ENCODE measurements at regions not wholly inside any gene's neighbourhood (a gene's known extent, or its start where the extent isn't known, plus 50 kb on each side); places are given as distances from the start of the nearest gene placed in this dataset.

DNA sequence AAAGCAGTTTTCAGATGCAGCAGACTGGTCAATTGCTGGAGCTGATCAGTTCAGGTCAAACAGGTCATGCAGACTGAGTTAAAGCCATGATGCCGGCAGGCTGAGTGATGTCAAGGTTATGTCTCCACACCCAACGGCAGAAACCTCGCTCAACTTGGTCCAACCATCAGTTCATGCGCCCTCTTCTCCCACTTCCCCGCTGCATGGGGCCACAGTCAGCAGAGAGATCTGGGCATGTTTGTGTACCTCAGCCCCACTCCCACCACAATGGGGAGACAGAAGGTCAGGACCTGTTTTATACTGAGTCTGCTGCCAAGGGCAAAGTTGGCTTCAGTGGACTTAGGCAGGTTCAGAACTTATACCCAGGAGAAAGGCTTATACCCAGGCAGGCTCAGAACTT, 118.7 kb downstream of the TRIM29 start:
- Histone ChIP-seq H3K9me3 (replicated peaks; ENCODE audit: control insufficient read depth, low read depth, low read length) (no peaks in the 10 kb centered on the region), H3K27me3 (ENCODE audit: control insufficient read depth, insufficient read depth, low read length) (peaks cover 7% of the 10 kb centered on the region), H3K4me1 (ENCODE audit: control insufficient read depth, insufficient read depth, low read length) (peaks cover 8% of the 10 kb centered on the region), H3K4me3 (ENCODE audit: low read length) (no peak overlapping the region), H3K27ac (ENCODE audit: low read length) (no peak overlapping the region), H3K36me3 (ENCODE audit: control insufficient read depth, insufficient read depth, low read length) (no peaks in the 10 kb centered on the region)
- WGBS (ENCODE audit: insufficient coverage), result 86% methylated on average over 3 of the region's 5 CpGs
- no peak for DNase-seq

DNA sequence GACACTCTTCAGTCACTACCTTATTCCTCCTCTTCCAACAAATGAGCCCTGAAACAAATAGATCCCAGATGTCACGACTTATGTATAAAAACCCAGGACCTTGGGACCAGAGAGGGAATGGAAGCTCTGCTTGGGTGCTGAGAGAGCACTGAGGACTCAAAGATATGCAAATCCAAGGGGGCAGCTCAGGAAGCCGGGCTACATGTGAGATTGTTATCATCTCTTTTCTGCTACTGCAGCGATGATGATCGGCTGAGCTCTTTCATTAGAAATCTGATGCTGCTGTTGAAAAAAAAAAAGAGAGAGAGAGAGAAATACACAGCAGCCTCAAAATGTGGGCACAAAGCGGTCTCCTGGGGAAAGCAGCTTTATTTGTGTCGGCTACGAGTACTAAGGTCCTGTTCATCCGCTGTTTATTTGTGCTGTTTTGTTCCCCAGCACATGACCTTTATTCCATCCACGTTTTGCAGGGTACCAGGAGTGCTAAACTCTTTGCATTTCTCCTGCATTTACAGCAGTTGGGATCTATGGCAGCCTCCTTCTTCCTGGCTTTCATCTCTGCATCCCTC, 120.2 kb downstream of the TRIM29 start:
- Histone ChIP-seq H3K4me1 (ENCODE audit: control insufficient read depth, insufficient read depth, low read length) (peaks cover 23% of the 10 kb centered on the region), H3K9me3 (replicated peaks; ENCODE audit: control insufficient read depth, low read depth, low read length) (no peaks in the 10 kb centered on the region), H3K36me3 (ENCODE audit: control insufficient read depth, insufficient read depth, low read length) (no peaks in the 10 kb centered on the region), H3K4me3 (ENCODE audit: low read length) (no peak overlapping the region), H3K27me3 (ENCODE audit: control insufficient read depth, insufficient read depth, low read length) (peaks cover 12% of the 10 kb centered on the region), H3K27ac (ENCODE audit: low read length) (no peak overlapping the region)
- DNase-seq, result no peak
- 12% methylated on average over 7 of the region's 9 CpGs for WGBS (ENCODE audit: insufficient coverage)

DNA sequence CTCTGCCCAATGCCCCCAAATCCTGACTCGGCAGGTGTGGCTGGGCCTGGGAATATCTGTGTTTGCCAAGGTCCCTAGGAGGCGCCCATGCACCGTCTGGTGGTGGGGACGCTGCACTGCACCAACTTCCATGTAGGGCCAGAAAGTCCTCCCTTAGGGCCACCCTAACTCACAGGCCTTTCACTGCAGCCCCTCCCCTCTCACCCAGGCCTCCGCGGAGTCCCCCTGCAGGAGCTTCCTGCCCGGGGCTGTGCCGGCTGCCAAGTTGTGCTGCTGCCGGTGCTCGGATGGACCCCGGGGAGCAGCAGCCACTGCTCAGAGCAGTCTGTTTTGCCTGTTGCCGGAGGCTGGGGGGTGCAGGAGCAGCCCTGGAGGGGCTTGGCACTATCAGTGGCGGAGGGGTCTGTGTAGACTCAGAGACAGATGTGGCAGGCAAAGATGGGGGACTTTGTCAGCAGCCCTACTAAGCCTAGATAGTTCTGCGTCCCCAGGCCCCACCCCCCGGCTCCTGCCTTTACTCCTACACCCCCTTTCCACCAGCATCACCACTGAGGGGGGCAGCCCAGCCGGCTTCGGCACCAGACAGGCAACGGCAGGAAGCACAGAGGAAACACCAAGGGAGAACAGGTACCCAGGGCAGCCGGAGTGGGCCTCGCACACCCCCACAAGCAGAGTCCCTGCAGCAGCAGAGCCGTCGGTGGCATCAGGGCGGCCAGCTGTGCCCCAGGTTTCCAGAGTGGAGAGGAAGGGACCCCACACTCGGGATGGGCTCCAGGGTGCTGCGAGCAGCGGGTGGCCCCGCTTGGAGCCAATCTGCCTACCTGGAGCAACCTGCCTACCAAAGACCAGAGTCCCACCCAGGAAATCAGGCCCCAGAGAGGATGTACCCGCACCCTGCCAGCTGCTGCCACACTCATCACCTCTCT, 124.3 kb downstream of the TRIM29 start:
- Histone ChIP-seq H3K36me3 (ENCODE audit: control insufficient read depth, insufficient read depth, low read length) (no peaks in the 10 kb centered on the region), H3K27me3 (ENCODE audit: control insufficient read depth, insufficient read depth, low read length) (peaks cover 22% of the 10 kb centered on the region), H3K4me1 (ENCODE audit: control insufficient read depth, insufficient read depth, low read length) (peaks cover 54% of the 10 kb centered on the region), H3K9me3 (replicated peaks; ENCODE audit: control insufficient read depth, low read depth, low read length) (no peaks in the 10 kb centered on the region), H3K27ac (ENCODE audit: low read length) (no peak overlapping the region), H3K4me3 (ENCODE audit: low read length) (no peak overlapping the region)
- 40% methylated on average over 21 of the region's 28 CpGs for WGBS (ENCODE audit: insufficient coverage)
- DNase-seq, result peak; percentile 68

DNA sequence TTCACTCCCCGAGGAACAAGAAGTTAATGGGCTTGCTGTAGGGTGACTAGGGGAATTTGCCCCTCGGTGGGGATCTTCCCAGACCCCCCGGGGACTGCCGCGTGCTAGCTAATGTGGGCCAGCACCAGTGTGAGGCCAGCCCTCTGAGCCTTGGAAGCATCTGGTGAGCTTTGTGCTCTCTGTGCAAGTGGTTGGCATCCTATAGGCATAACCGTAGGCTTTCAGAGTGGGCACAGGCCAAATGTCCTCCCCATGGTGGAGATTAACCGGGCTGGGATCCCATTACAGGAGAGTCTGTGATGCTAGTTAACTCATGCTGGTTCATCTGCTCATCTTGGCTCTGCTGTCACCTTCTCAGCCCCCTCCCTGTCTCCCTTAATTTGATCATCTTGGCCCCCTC, 125.7 kb downstream of the TRIM29 start:
- Histone ChIP-seq H3K9me3 (replicated peaks; ENCODE audit: control insufficient read depth, low read depth, low read length) (no peaks in the 10 kb centered on the region), H3K4me3 (ENCODE audit: low read length) (no peak overlapping the region), H3K27me3 (ENCODE audit: control insufficient read depth, insufficient read depth, low read length) (peaks cover 26% of the 10 kb centered on the region), H3K27ac (ENCODE audit: low read length) (no peak overlapping the region), H3K36me3 (ENCODE audit: control insufficient read depth, insufficient read depth, low read length) (no peaks in the 10 kb centered on the region), H3K4me1 (ENCODE audit: control insufficient read depth, insufficient read depth, low read length) (peaks cover 47% of the 10 kb centered on the region)
- DNase-seq, result peak; percentile 36
- 56% methylated on average over 6 of the region's 7 CpGs for WGBS (ENCODE audit: insufficient coverage)

DNA sequence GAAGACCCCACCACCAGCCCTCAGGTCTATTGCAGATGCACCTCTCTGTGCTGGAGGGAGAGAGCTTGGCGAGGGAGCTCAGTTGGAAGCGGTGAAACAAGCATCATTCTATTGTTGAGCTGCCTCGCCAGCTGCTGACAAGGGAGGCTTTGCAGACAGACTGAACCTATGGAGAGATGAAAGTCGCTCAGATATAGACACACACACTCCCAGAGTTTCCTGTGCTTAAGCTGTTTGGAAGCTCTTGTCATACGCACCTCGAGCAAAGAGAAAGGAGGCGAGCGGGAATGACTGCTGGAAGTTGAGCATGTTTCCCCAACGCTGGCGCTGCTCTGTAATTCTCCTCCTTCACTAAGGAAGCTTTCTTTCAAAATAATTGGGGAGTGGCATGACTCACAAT, 126.1 kb downstream of the TRIM29 start:
- WGBS (ENCODE audit: insufficient coverage), result no CpG with 5 or more reads among the region's 10 CpGs
- H3K9me3 ChIP-seq (replicated peaks; ENCODE audit: control insufficient read depth, low read depth, low read length), result no peaks in the 10 kb centered on the region
- no peak for DNase-seq
- H3K27ac ChIP-seq (ENCODE audit: low read length), result no peak overlapping the region
- H3K4me1 ChIP-seq (ENCODE audit: control insufficient read depth, insufficient read depth, low read length), result peaks cover 47% of the 10 kb centered on the region
- no peak overlapping the region for H3K4me3 ChIP-seq (ENCODE audit: low read length)
- no peaks in the 10 kb centered on the region for H3K36me3 ChIP-seq (ENCODE audit: control insufficient read depth, insufficient read depth, low read length)
- peaks cover 26% of the 10 kb centered on the region for H3K27me3 ChIP-seq (ENCODE audit: control insufficient read depth, insufficient read depth, low read length)

DNA sequence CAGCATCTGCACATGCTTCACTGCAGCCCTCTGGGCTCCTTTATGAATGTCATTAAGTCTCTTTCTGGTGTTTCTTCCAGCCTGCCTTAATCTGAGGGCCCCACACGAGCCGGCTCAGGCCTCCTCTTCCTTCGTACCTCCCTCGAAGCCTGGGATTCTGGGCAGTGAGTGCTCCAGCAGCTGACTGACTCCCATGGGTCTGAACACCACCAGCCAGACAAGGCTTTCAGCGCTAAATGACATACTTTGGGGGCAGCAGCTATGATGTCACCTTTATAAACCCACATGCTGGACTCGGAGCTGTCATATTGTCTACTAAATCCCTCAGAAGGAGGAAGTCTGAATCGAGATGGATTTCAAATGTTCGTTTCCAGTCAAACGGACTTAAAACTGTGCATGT, 127.1 kb downstream of the TRIM29 start:
- H3K4me3 ChIP-seq (ENCODE audit: low read length), result no peak overlapping the region
- H3K9me3 ChIP-seq (replicated peaks; ENCODE audit: control insufficient read depth, low read depth, low read length), result no peaks in the 10 kb centered on the region
- peaks cover 26% of the 10 kb centered on the region for H3K27me3 ChIP-seq (ENCODE audit: control insufficient read depth, insufficient read depth, low read length)
- H3K27ac ChIP-seq (ENCODE audit: low read length), result no peak overlapping the region
- no peaks in the 10 kb centered on the region for H3K36me3 ChIP-seq (ENCODE audit: control insufficient read depth, insufficient read depth, low read length)
- DNase-seq, result peak; percentile 27
- peaks cover 47% of the 10 kb centered on the region for H3K4me1 ChIP-seq (ENCODE audit: control insufficient read depth, insufficient read depth, low read length)
- 25% methylated on average over 8 of the region's 9 CpGs for WGBS (ENCODE audit: insufficient coverage)

DNA sequence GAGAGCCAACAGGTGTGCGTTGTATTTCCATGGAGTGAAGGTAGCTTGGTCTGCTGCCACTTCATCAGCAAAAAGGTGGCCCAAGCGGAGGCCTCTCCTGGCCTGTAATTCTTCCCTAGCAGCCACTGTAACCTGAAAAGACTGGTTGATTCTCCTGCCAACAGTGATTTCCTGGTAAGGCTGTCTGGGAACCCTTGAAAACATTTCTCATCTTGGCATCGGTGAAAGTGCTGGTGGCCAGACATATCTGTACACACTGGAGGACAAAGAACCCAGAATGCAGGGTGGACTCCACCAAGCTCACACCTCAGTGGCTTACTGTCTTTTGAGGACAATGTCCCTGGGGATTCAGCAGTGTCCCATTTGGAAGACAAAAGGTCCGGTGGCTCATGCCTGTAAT, 128.0 kb downstream of the TRIM29 start:
- H3K4me1 ChIP-seq (ENCODE audit: control insufficient read depth, insufficient read depth, low read length), result peaks cover 47% of the 10 kb centered on the region
- H3K27me3 ChIP-seq (ENCODE audit: control insufficient read depth, insufficient read depth, low read length), result peaks cover 24% of the 10 kb centered on the region
- DNase-seq, result no peak
- no peaks in the 10 kb centered on the region for H3K36me3 ChIP-seq (ENCODE audit: control insufficient read depth, insufficient read depth, low read length)
- H3K27ac ChIP-seq (ENCODE audit: low read length), result no peak overlapping the region
- H3K9me3 ChIP-seq (replicated peaks; ENCODE audit: control insufficient read depth, low read depth, low read length), result no peaks in the 10 kb centered on the region
- 75% methylated on average over 4 of the region's 4 CpGs for WGBS (ENCODE audit: insufficient coverage)
- H3K4me3 ChIP-seq (ENCODE audit: low read length), result no peak overlapping the region

DNA sequence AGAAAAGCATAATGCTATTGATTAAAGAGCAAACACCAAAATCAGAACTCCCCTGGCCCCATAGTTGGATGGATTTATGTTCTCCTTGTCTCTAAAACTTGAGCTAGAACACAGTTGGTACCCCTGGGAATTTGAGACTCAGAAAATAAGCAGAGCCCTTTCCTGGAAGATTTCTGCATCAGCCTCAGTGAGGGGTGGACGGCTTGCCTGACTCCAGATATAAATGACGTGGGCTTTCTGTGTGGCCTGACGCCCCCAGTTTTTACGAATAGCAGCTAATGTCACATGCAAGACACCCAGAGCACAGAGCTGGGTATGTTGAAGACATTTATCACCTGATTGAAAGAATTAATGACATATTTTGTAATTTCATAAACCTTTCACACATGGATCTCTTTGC, 130.8 kb downstream of the TRIM29 start:
- Histone ChIP-seq H3K4me1 (ENCODE audit: control insufficient read depth, insufficient read depth, low read length) (peaks cover 26% of the 10 kb centered on the region), H3K27me3 (ENCODE audit: control insufficient read depth, insufficient read depth, low read length) (peaks cover 13% of the 10 kb centered on the region), H3K4me3 (ENCODE audit: low read length) (no peak overlapping the region), H3K9me3 (replicated peaks; ENCODE audit: control insufficient read depth, low read depth, low read length) (no peaks in the 10 kb centered on the region), H3K36me3 (ENCODE audit: control insufficient read depth, insufficient read depth, low read length) (no peaks in the 10 kb centered on the region), H3K27ac (ENCODE audit: low read length) (no peak overlapping the region)
- peak; percentile 32 for DNase-seq
- 95% methylated on average over 2 of the region's 4 CpGs for whole genome bisulfite sequencing (ENCODE audit: insufficient coverage)

DNA sequence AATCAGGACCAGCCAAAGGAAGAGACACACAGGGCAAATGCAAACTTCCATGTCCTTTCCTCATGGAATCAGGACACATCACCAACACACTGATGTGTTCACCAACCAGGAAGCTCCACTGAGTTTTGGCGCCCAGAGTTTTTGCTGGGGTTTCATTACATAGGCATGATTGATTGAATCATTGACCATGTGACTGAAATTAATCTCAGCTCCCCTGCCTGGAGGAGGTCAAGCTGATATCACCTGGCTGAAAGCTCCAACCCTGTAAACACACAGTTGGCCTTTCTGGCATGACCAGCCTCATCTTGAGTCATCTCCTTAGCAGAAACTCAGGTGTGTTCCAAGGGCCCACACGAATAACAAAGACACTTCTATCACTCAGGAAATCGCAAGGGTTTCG, 133.2 kb downstream of the TRIM29 start:
- no peak for DNase-seq
- peaks cover 12% of the 10 kb centered on the region for H3K4me1 ChIP-seq (ENCODE audit: control insufficient read depth, insufficient read depth, low read length)
- H3K4me3 ChIP-seq (ENCODE audit: low read length), result no peak overlapping the region
- H3K36me3 ChIP-seq (ENCODE audit: control insufficient read depth, insufficient read depth, low read length), result no peaks in the 10 kb centered on the region
- WGBS (ENCODE audit: insufficient coverage), result no CpG with 5 or more reads among the region's 4 CpGs
- no peak overlapping the region for H3K27ac ChIP-seq (ENCODE audit: low read length)
- peaks cover 7% of the 10 kb centered on the region for H3K27me3 ChIP-seq (ENCODE audit: control insufficient read depth, insufficient read depth, low read length)
- H3K9me3 ChIP-seq (replicated peaks; ENCODE audit: control insufficient read depth, low read depth, low read length), result no peaks in the 10 kb centered on the region

DNA sequence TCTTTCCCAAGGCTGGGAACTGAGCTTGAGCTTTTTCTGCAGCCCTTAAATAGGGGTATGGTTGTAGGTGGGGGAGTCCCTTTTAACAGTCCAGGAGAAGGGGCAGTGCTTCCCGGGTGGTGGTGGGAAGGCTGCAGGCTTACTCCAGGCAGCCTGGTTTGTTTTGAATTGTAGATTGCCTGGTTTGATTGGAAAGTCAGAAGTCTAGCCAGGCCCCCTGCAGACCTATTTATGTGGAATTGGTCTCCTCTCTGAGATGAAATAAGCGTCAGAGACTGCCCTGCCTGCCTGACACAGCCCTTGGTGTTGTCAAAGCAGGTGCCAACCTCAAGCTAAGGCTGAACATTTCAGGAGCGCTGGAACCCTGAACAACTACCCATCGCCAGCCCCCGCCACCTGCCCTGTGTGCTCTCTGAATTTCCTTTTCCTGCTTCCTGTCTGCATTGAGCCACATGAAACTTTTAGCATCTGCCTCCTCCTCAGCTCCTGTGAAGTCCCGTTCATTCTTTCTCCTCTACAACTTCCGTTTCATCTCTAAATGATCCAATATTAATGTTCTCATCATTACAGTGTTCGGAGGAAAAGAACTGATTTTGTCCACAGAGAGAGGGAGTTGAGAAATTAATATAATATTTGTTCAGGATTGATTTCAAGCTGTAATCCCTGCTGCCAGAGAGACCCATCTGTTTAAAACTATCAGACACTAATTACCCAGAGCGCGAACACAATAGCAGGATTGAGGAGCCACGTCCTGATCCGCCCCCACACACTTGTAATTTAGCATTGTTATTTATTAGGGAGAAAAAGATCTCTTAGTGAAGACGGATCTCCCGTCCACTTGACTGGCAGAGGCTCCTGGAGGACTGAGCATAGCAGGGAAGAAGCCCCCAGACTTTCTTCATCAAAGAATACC, 136.5 kb downstream of the TRIM29 start:
- WGBS (ENCODE audit: insufficient coverage), result 38% methylated on average over 4 of the region's 14 CpGs
- H3K36me3 ChIP-seq (ENCODE audit: control insufficient read depth, insufficient read depth, low read length), result no peaks in the 10 kb centered on the region
- no peak for DNase-seq
- peaks cover 4% of the 10 kb centered on the region for H3K27me3 ChIP-seq (ENCODE audit: control insufficient read depth, insufficient read depth, low read length)
- no peaks in the 10 kb centered on the region for H3K9me3 ChIP-seq (replicated peaks; ENCODE audit: control insufficient read depth, low read depth, low read length)
- peaks cover 6% of the 10 kb centered on the region for H3K4me1 ChIP-seq (ENCODE audit: control insufficient read depth, insufficient read depth, low read length)
- H3K27ac ChIP-seq (ENCODE audit: low read length), result no peak overlapping the region
- no peak overlapping the region for H3K4me3 ChIP-seq (ENCODE audit: low read length)

Data from muscle of leg (tissue), 3 donors.